ENCODE measurements at regions not wholly inside any gene's neighbourhood (a gene's known extent, or its start where the extent isn't known, plus 50 kb on each side); places are given as distances from the start of the nearest gene placed in this dataset.
"Not testable (repeated sequence)": the region's sequence is repeated elsewhere in the genome, so short reads cannot be mapped to it uniquely, and the experiment has no call there.

DNA sequence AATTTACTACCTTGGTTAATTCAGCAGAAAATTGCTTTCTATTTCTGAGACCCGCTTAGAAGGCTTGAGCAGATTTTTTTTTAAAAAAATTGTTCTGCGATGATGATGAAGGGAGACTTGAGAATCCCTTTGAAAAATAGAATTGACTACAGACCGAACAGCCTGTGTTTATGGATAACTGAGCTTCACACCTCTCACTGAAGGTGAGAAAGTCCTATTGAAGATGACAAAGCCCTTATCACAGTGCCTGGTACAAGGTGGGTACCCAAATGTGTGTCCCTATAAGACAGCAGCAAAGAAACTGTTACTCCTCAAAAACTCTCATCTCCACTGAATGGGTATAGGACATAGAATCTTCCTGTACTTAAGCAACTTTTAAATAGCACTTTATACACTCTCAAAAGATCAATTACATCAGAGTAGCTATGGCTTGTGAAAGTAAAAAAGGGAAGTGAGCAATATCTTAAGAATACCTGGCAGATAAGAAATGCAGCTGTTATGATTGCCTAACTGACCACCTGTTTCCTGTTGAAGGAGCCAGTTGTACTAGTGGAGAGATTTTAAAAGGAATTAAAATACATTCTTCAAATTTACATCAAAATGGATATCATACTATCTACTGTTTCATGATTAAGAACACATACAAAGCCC, 419.7 kb downstream of the CHSY3 start:
- intact Hi-C loops (cut with DNase I) = no loop called here
- DNase-seq (ENCODE audit: missing footprints) (no peak), ATAC-seq (no peak)

- ATAC-seq = no peak
- DNase-seq (ENCODE audit: missing footprints) = no peak
- intact Hi-C loops (cut with DNase I) = no loop called here
These were observed 417.7 kb downstream of the CHSY3 start for GRCh38 chr5:130321931-130322330.

- intact Hi-C loops (cut with DNase I) = no loop called here
- ATAC-seq (no peak), DNase-seq (ENCODE audit: missing footprints) (no peak)
These were observed 412.9 kb downstream of the CHSY3 start for GRCh38 chr5:130316971-130317680.

DNA sequence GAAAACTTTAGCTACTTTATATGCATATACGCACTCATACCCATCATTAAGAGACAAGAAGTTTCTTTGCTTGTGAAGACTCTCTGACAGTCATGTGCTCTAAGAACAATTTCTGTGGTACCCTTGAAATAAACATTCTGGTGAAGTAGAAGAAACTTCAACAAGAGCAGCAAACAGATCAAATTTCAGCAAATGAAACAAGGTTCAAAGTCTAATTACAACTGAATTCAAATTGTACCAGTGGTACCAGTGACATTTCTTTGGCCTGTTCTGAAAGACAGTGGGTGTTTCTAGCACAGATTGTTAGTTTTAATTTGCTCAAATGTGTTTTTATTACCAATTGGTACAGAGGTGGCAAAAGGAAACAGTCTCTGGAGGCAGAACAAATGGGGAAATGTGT, 391.0 kb downstream of the CHSY3 start:
- DNase-seq (ENCODE audit: missing footprints) (no peak), ATAC-seq (no peak)
- intact Hi-C loops (cut with DNase I) = no loop called here

GRCh38 chr5:130294798-130295197, 390.5 kb downstream of the CHSY3 start:
- DNase-seq (ENCODE audit: missing footprints); intact Hi-C loops (cut with DNase I); ATAC-seq: not testable (repeated sequence)

DNA sequence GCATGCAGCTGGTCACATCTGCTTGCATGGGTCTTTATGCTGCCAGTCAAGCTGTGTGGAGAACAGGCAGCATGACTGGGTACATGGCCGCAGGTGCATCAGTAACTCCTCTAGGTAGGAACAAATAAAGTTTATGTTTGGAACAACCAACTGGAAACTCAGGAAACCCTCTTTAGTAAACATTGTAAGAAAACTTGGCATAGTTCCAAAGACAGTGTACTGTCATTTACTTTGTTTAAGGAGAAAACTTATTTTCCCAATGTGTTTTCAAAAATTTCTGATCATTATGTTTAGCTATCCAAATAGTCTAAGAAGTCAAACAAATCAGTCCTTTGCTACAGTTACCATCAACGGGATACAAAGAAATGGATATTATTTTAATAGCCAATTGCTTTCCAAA, 386.0 kb downstream of the CHSY3 start:
- DNase-seq (ENCODE audit: missing footprints) (no peak), ATAC-seq (no peak)
- intact Hi-C loops (cut with DNase I) = no loop called here

GRCh38 chr5:130289132-130290088, 385.1 kb downstream of the CHSY3 start:
- DNase-seq (ENCODE audit: missing footprints) (no peak), ATAC-seq (no peak)
- intact Hi-C loops (cut with DNase I) = no loop called here

DNA sequence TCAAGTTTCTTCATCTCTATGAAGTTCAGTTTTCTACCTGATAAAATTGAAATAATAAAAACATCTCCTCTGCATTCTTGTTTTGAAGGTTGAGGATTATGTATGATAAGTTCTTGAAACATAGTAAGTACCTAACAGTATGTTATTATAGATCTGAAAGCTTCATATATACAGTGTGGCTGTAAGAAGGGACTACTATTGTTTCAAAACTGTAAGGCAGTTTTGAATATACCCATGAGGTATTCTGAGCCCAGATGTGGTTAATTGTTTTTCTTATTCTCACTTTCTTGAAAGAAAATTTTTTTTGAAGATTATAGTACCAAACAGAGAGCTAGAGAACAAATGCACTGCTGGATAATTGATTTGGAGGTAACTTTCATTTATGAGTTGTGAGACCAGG, 383.2 kb downstream of the CHSY3 start:
- intact Hi-C loops (cut with DNase I) = no loop called here
- DNase-seq (ENCODE audit: missing footprints) = no peak
- no peak for ATAC-seq

DNA sequence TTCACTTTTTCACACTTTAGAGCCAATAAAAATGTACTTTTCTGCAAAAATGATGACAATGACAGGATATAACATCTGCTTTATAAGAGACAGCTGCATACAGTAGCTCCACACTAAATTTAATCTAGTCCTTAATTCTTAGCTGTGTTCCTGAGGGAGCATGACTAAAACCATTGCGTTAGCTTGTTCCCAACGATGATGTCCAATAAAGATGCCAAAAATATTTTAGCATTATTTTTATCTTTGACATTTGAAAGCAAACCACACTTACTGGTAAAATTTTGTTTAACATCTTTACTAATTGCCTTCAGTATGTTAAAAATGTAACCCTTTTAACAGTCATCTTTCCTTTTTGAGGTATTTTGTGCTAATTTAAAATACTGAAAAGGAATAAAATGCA, 382.7 kb downstream of the CHSY3 start:
- no peak for DNase-seq (ENCODE audit: missing footprints)
- intact Hi-C loops (cut with DNase I) = no loop called here
- ATAC-seq = no peak

GRCh38 chr5:130282049-130282448, 377.8 kb downstream of the CHSY3 start:
- ATAC-seq = peak; percentile 86
- intact Hi-C loops (cut with DNase I) = no loop called here
- no peak for DNase-seq (ENCODE audit: missing footprints)

- DNase-seq (ENCODE audit: missing footprints) (no peak), ATAC-seq (no peak)
- intact Hi-C loops (cut with DNase I) = no loop called here
These were observed 376.4 kb downstream of the CHSY3 start for GRCh38 chr5:130280528-130281217.

GRCh38 chr5:130279386-130279785, 375.1 kb downstream of the CHSY3 start:
- ATAC-seq (no peak), DNase-seq (ENCODE audit: missing footprints) (no peak)
- intact Hi-C loops (cut with DNase I) = no loop called here

DNA sequence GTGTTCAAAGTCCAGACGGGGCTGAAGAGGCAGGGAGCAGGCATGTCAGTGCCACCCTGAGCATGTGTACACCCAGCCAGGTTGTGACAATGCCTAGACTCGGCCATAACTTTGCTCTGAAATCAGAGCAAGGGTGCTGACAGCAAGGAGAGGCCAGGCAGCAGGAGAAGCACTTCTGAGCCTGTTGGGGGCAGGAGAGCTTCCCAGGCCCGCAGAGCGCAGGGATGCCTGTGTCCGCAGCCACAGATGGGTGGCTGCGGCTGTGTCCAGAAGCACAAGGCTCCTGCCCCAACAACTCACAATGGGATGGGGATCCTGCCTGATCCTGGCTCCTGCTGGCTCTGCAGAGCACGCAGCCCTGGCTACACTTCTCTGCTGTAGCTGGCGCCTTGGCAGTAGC, 373.9 kb downstream of the CHSY3 start:
- ATAC-seq (no peak), DNase-seq (ENCODE audit: missing footprints) (no peak)
- intact Hi-C loops (cut with DNase I) = no loop called here

- ATAC-seq (no peak), DNase-seq (ENCODE audit: missing footprints) (no peak)
- intact Hi-C loops (cut with DNase I) = no loop called here
These were observed 373.3 kb downstream of the CHSY3 start for GRCh38 chr5:130277522-130277921.

DNA sequence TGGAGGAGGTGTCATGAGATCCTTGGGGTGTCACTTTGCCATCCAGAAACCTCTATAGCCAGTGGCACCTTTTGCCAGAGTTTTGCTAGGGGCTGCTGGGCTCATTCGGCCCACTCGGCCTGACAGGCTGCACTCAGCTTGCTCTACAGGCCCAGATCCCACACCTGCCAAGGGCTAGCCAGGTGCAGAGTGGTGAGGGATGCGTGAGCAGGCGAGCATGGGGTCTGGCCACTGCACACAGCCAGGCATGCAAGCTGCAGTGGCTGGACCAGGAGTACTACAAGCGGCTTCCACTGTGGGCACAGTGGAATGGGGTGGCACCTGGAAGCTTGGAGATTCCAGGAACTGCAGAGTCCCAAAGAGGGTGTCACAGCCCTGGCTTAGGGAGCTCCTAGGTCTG, 372.7 kb downstream of the CHSY3 start:
- intact Hi-C loops (cut with DNase I) = no loop called here
- ATAC-seq (no peak), DNase-seq (ENCODE audit: missing footprints) (no peak)

DNA sequence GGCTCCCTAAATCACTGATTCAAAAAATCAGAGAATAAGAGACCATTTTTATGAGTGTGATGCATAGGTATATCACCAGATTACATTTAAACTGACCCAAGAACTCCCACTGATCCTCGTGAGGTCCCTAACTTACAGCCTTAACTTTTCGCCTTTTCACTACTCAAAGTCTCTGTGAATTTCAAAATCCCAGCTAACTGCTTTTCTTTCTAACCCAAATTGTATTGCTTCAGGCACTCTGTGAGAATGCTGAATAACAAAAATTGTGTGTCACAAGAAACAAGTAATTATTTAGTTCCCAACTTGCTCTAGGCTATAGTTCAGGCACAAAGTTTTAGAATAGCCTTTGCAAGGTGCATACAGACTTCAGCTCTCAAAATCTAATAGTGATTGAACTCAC, 368.6 kb downstream of the CHSY3 start:
- intact Hi-C loops (cut with DNase I) = no loop called here
- DNase-seq (ENCODE audit: missing footprints) = no peak
- no peak for ATAC-seq

- no peak for ATAC-seq
- intact Hi-C loops (cut with DNase I) = no loop called here
- DNase-seq (ENCODE audit: missing footprints) = no peak
These were observed 366.5 kb downstream of the CHSY3 start for GRCh38 chr5:130270786-130271185.

- ATAC-seq (no peak), DNase-seq (ENCODE audit: missing footprints) (no peak)
- intact Hi-C loops (cut with DNase I) = no loop called here
These were observed 364.2 kb downstream of the CHSY3 start for GRCh38 chr5:130268489-130268888.

DNA sequence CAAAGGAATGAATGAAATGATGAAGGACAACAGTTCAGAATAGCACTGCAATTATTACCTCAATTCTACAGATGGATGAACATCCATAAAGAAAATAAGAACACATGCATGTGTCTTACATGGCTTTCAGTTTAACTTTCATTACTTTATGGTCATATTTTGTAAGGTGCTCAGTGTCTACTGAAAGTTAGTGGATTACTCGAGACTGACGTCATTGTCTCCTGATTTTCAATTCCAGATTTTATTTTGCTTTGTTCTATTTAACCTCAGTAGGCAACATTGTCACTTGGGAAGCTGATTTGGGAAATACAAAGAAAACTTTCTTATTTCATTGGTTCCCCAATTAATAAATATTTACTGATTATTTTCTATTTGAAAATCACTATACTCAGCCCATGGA, 363.7 kb downstream of the CHSY3 start:
- intact Hi-C loops (cut with DNase I) = no loop called here
- DNase-seq (ENCODE audit: missing footprints) (no peak), ATAC-seq (no peak)

Data from Right ventricle myocardium inferior (tissue), 1 donor.